ENCODE measurements at regions not wholly inside any gene's neighbourhood (a gene's known extent, or its start where the extent isn't known, plus 50 kb on each side); places are given as distances from the start of the nearest gene placed in this dataset.
A peak's percentile ranks its signal among the peaks of the same experiment; 100 is the strongest.

- H3K9ac ChIP-seq (ENCODE audit: low read length): no peak overlapping the region
- no peaks in the 10 kb centered on the region for H3K9me3 ChIP-seq (ENCODE audit: insufficient read depth, low read depth, low read length)
- H4K91ac ChIP-seq (ENCODE audit: low read depth, low read length): peak overlapping the region; percentile 33
- H2BK120ac ChIP-seq (ENCODE audit: insufficient read depth, low read length, poor library complexity): peak overlapping the region; percentile 62
- no peaks in the 10 kb centered on the region for H3K27me3 ChIP-seq (ENCODE audit: insufficient read depth, low read length)
- H4K8ac ChIP-seq (ENCODE audit: low read depth, low read length): no peak overlapping the region
- H2AK5ac ChIP-seq (ENCODE audit: low read length): no peak overlapping the region
- H3K79me2 ChIP-seq (ENCODE audit: control insufficient read depth, insufficient read depth, low read length, poor library complexity): peaks cover 2% of the 10 kb centered on the region
- H4K12ac ChIP-seq (ENCODE audit: low read depth, low read length): no peak overlapping the region
- no peak overlapping the region for H2BK12ac ChIP-seq (ENCODE audit: low read length)
- DNase-seq: peak in 1 of 2 donors; percentile 46
- H3K4me3 ChIP-seq (ENCODE audit: low read depth, low read length): no peak overlapping the region
- H3K14ac ChIP-seq (ENCODE audit: low read length): no peak overlapping the region
- H3K18ac ChIP-seq (ENCODE audit: low read length): no peak overlapping the region
- peaks cover 14% of the 10 kb centered on the region for H3K79me1 ChIP-seq (ENCODE audit: low read length)
- H3K23ac ChIP-seq (ENCODE audit: low read length): no peak overlapping the region
- H3K4me2 ChIP-seq (ENCODE audit: low read length): no peak overlapping the region
- H3K27ac ChIP-seq (ENCODE audit: low read depth, low read length): no peak overlapping the region
- H3K36me3 ChIP-seq (ENCODE audit: control insufficient read depth in 1 of 2, insufficient read depth in 2 of 2, low read length in 2 of 2): no peaks in the 10 kb centered on the region
- no peak overlapping the region for H3K4ac ChIP-seq (ENCODE audit: low read depth, low read length)
- peaks cover 22 to 30% of the 10 kb centered on the region in 2 experiments for H3K4me1 ChIP-seq (ENCODE audit: control insufficient read depth in 1 of 2, insufficient read depth in 2 of 2, low read length in 2 of 2)
- WGBS (ENCODE audit: extremely low coverage, insufficient coverage, insufficient read length): no CpG with 5 or more reads among the region's 10 CpGs
- no peak overlapping the region for H2BK5ac ChIP-seq (ENCODE audit: low read depth, low read length, poor library complexity)
- H2AFZ ChIP-seq (ENCODE audit: insufficient read depth, low read length, poor library complexity): no peak overlapping the region
Measured at GRCh38 chr4:26086621-26087441, 172.8 kb downstream of the SMIM20 start.

GRCh38 chr4:26088433-26088928 is 174.5 kb downstream of the SMIM20 start:
- no CpG with 5 or more reads among the region's 4 CpGs for WGBS (ENCODE audit: extremely low coverage, insufficient coverage, insufficient read length)
- no peaks in the 10 kb centered on the region for H3K9me3 ChIP-seq (ENCODE audit: insufficient read depth, low read depth, low read length)

GRCh38 chr4:26093551-26093950 is 179.5 kb downstream of the SMIM20 start:
- H4K8ac ChIP-seq (ENCODE audit: low read depth, low read length): no peak overlapping the region
- no peak overlapping the region for H3K9ac ChIP-seq (ENCODE audit: low read length)
- no CpG with 5 or more reads among the region's 3 CpGs for WGBS (ENCODE audit: extremely low coverage, insufficient coverage, insufficient read length)

More at GRCh38 chr4:26088433-26088928, 174.5 kb downstream of the SMIM20 start:
- no peaks in the 10 kb centered on the region for H3K27me3 ChIP-seq (ENCODE audit: insufficient read depth, low read length)
- no peak overlapping the region for H3K18ac ChIP-seq (ENCODE audit: low read length)
- no peak overlapping the region for H2AK5ac ChIP-seq (ENCODE audit: low read length)
- no peaks in the 10 kb centered on the region for H3K36me3 ChIP-seq (ENCODE audit: control insufficient read depth in 1 of 2, insufficient read depth in 2 of 2, low read length in 2 of 2)
- H3K27ac ChIP-seq (ENCODE audit: low read depth, low read length): no peak overlapping the region
- peaks cover 2% of the 10 kb centered on the region for H3K79me2 ChIP-seq (ENCODE audit: control insufficient read depth, insufficient read depth, low read length, poor library complexity)
- no peak overlapping the region for H2BK120ac ChIP-seq (ENCODE audit: insufficient read depth, low read length, poor library complexity)
- H3K4me1 ChIP-seq (ENCODE audit: control insufficient read depth in 1 of 2, insufficient read depth in 2 of 2, low read length in 2 of 2): peaks cover 19 to 28% of the 10 kb centered on the region in 2 experiments
- peak; percentile 59 to 92 for DNase-seq
- H2AFZ ChIP-seq (ENCODE audit: insufficient read depth, low read length, poor library complexity): no peak overlapping the region
- H4K91ac ChIP-seq (ENCODE audit: low read depth, low read length): no peak overlapping the region
- no peak overlapping the region for H3K23ac ChIP-seq (ENCODE audit: low read length)
- no peak overlapping the region for H3K4me2 ChIP-seq (ENCODE audit: low read length)
- H3K79me1 ChIP-seq (ENCODE audit: low read length): peaks cover 14% of the 10 kb centered on the region
- H2BK5ac ChIP-seq (ENCODE audit: low read depth, low read length, poor library complexity): no peak overlapping the region
- H3K14ac ChIP-seq (ENCODE audit: low read length): no peak overlapping the region
- no peak overlapping the region for H4K8ac ChIP-seq (ENCODE audit: low read depth, low read length)
- H3K4ac ChIP-seq (ENCODE audit: low read depth, low read length): no peak overlapping the region
- H4K12ac ChIP-seq (ENCODE audit: low read depth, low read length): no peak overlapping the region
- no peak overlapping the region for H2BK12ac ChIP-seq (ENCODE audit: low read length)
- no peak overlapping the region for H3K9ac ChIP-seq (ENCODE audit: low read length)
- H3K4me3 ChIP-seq (ENCODE audit: low read depth, low read length): no peak overlapping the region

GRCh38 chr4:26094076-26094475 is 180.1 kb downstream of the SMIM20 start:
- Histone ChIP-seq H3K14ac (ENCODE audit: low read length) (no peak overlapping the region), H2BK12ac (ENCODE audit: low read length) (no peak overlapping the region), H3K9ac (ENCODE audit: low read length) (no peak overlapping the region), H2AFZ (ENCODE audit: insufficient read depth, low read length, poor library complexity) (no peak overlapping the region), H4K91ac (ENCODE audit: low read depth, low read length) (no peak overlapping the region), H3K18ac (ENCODE audit: low read length) (no peak overlapping the region), H3K23ac (ENCODE audit: low read length) (no peak overlapping the region), H3K36me3 (ENCODE audit: control insufficient read depth in 1 of 2, insufficient read depth in 2 of 2, low read length in 2 of 2) (no peaks in the 10 kb centered on the region), H4K12ac (ENCODE audit: low read depth, low read length) (no peak overlapping the region), H3K4me3 (ENCODE audit: low read depth, low read length) (no peak overlapping the region), H3K79me1 (ENCODE audit: low read length) (no peaks in the 10 kb centered on the region), H2BK5ac (ENCODE audit: low read depth, low read length, poor library complexity) (no peak overlapping the region), H4K8ac (ENCODE audit: low read depth, low read length) (no peak overlapping the region), H3K79me2 (ENCODE audit: control insufficient read depth, insufficient read depth, low read length, poor library complexity) (no peaks in the 10 kb centered on the region), H3K27ac (ENCODE audit: low read depth, low read length) (no peak overlapping the region), H3K4me2 (ENCODE audit: low read length) (no peak overlapping the region), H3K4ac (ENCODE audit: low read depth, low read length) (no peak overlapping the region), H2BK120ac (ENCODE audit: insufficient read depth, low read length, poor library complexity) (no peak overlapping the region), H3K4me1 (ENCODE audit: control insufficient read depth in 1 of 2, insufficient read depth in 2 of 2, low read length in 2 of 2) (no peaks in the 10 kb centered on the region), H3K27me3 (ENCODE audit: insufficient read depth, low read length) (no peaks in the 10 kb centered on the region), H3K9me3 (ENCODE audit: insufficient read depth, low read depth, low read length) (no peaks in the 10 kb centered on the region), H2AK5ac (ENCODE audit: low read length) (no peak overlapping the region)
- no CpG with 5 or more reads among the region's 2 CpGs for WGBS (ENCODE audit: extremely low coverage, insufficient coverage, insufficient read length)
- DNase-seq: no peak

More at GRCh38 chr4:26093551-26093950, 179.5 kb downstream of the SMIM20 start:
- Histone ChIP-seq H3K27ac (ENCODE audit: low read depth, low read length) (no peak overlapping the region), H3K4ac (ENCODE audit: low read depth, low read length) (no peak overlapping the region), H2AFZ (ENCODE audit: insufficient read depth, low read length, poor library complexity) (no peak overlapping the region), H3K4me1 (ENCODE audit: control insufficient read depth in 1 of 2, insufficient read depth in 2 of 2, low read length in 2 of 2) (peaks cover 0 to 2% of the 10 kb centered on the region in 2 experiments), H2AK5ac (ENCODE audit: low read length) (no peak overlapping the region), H3K27me3 (ENCODE audit: insufficient read depth, low read length) (no peaks in the 10 kb centered on the region), H3K18ac (ENCODE audit: low read length) (no peak overlapping the region), H3K4me3 (ENCODE audit: low read depth, low read length) (no peak overlapping the region), H2BK5ac (ENCODE audit: low read depth, low read length, poor library complexity) (no peak overlapping the region), H4K12ac (ENCODE audit: low read depth, low read length) (no peak overlapping the region), H3K36me3 (ENCODE audit: control insufficient read depth in 1 of 2, insufficient read depth in 2 of 2, low read length in 2 of 2) (no peaks in the 10 kb centered on the region), H3K79me2 (ENCODE audit: control insufficient read depth, insufficient read depth, low read length, poor library complexity) (no peaks in the 10 kb centered on the region), H3K9me3 (ENCODE audit: insufficient read depth, low read depth, low read length) (no peaks in the 10 kb centered on the region), H3K14ac (ENCODE audit: low read length) (no peak overlapping the region), H3K23ac (ENCODE audit: low read length) (no peak overlapping the region), H3K4me2 (ENCODE audit: low read length) (no peak overlapping the region), H3K79me1 (ENCODE audit: low read length) (no peaks in the 10 kb centered on the region), H2BK12ac (ENCODE audit: low read length) (no peak overlapping the region), H4K91ac (ENCODE audit: low read depth, low read length) (no peak overlapping the region), H2BK120ac (ENCODE audit: insufficient read depth, low read length, poor library complexity) (no peak overlapping the region)
- no peak for DNase-seq
